ENCODE measurements at regions not wholly inside any gene's neighbourhood (a gene's known extent, or its start where the extent isn't known, plus 50 kb on each side); places are given as distances from the start of the nearest gene placed in this dataset.

DNA sequence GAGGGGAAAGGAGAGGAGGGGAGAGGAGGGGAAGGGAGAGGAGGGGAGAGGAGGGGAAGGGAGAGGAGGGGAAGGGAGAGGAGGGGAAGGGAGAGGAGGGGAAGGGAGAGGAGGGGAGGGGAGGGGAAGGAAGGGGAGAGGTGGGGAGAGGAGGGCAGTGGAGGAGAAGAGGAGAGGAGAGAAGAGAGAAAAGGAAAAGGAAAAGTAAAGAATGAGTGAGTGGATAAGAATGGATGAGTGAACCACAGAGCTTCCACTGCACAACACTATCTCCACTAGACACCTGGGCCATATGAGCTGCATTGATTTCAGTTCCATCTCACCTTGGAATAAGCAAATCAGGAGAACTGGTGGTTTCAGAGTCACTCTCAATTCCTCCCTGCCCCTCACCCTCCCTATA is 204.1 kb upstream of the TOX3 start:
- intact Hi-C loops (cut with DNase I; ENCODE audit: low total_unique reads), result no loop called here
- Histone ChIP-seq H3K36me3 (no peaks in the 10 kb centered on the region), H3K4me3 (no peak overlapping the region), H3K4me1 (no peaks in the 10 kb centered on the region), H3K27me3 (no peaks in the 10 kb centered on the region), H3K27ac (no peak overlapping the region), H3K9me3 (no peaks in the 10 kb centered on the region)
- TF ChIP-seq POLR2AphosphoS5 (IDR thresholded peaks at IDR 0.05) (no peak), POLR2A (IDR thresholded peaks at IDR 0.05) (no peak), EP300 (IDR thresholded peaks at IDR 0.05) (no peak)
- TF ChIP-seq, protein P1, sequence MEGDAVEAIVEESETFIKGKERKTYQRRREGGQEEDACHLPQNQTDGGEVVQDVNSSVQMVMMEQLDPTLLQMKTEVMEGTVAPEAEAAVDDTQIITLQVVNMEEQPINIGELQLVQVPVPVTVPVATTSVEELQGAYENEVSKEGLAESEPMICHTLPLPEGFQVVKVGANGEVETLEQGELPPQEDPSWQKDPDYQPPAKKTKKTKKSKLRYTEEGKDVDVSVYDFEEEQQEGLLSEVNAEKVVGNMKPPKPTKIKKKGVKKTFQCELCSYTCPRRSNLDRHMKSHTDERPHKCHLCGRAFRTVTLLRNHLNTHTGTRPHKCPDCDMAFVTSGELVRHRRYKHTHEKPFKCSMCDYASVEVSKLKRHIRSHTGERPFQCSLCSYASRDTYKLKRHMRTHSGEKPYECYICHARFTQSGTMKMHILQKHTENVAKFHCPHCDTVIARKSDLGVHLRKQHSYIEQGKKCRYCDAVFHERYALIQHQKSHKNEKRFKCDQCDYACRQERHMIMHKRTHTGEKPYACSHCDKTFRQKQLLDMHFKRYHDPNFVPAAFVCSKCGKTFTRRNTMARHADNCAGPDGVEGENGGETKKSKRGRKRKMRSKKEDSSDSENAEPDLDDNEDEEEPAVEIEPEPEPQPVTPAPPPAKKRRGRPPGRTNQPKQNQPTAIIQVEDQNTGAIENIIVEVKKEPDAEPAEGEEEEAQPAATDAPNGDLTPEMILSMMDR (IDR thresholded peaks at IDR 0.05), result no peak
- DNase-seq, result no peak

DNA sequence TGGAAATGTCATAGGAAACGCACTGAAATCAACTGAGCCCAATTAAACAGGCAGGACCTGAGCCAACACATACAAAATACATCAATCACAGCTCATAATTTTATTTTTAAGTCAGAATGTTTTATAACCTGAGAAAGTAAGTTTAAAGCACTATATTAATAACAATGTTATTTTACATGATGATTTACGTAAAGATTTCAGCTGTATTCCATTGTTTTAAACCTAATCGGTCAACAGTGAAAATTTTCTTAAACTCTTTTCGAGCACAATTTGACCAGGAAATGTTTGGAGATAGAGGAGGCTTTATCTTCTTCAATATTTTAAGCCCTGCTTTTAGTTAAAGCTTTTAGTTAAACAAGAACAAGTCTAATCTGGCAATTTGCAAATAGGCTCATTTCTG is 201.8 kb upstream of the TOX3 start:
- no peak for DNase-seq
- Histone ChIP-seq H3K4me3 (no peak overlapping the region), H3K27ac (no peak overlapping the region), H3K4me1 (no peaks in the 10 kb centered on the region), H3K27me3 (no peaks in the 10 kb centered on the region), H3K9me3 (no peaks in the 10 kb centered on the region), H3K36me3 (no peaks in the 10 kb centered on the region)
- TF ChIP-seq POLR2AphosphoS5 (IDR thresholded peaks at IDR 0.05) (no peak), POLR2A (IDR thresholded peaks at IDR 0.05) (no peak), EP300 (IDR thresholded peaks at IDR 0.05) (no peak)
- TF ChIP-seq, protein P1 (IDR thresholded peaks at IDR 0.05), result no peak
- intact Hi-C loops (cut with DNase I; ENCODE audit: low total_unique reads), result no loop called here
- 43 to 67% (median 53%) methylated on average over 4 of the region's 4 CpGs for WGBS, 5 donors

DNA sequence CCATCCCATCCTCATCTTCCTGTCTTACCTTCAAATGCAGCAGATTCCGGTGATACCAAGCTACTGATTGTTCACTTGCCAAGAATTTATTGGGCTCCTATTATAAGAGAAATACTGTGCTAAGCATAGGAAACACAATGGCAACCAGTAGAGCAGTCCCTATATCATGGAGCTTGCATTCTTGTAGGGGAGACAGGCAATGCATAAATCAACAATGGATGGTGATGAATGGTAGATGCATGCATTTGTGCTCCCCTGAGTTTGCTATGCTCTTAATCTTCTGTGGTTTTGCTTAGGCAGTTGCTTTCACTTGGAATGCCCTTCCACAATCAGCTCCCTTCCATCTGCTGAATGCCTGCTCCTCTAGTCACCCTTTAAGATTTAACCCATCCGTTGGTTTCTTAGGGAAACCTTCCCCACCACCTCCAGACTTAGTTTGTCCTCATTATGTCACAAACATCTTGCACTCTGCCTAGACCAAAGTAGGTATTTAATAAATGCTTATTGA is 200.2 kb upstream of the TOX3 start:
- Histone ChIP-seq H3K4me3 (no peak overlapping the region), H3K27ac (no peak overlapping the region), H3K4me1 (no peaks in the 10 kb centered on the region), H3K9me3 (no peaks in the 10 kb centered on the region), H3K36me3 (no peaks in the 10 kb centered on the region), H3K27me3 (no peaks in the 10 kb centered on the region)
- intact Hi-C loops (cut with DNase I; ENCODE audit: low total_unique reads), result no loop called here
- no peak for DNase-seq
- 69 to 81% (median 78%) methylated on average over 2 of the region's 2 CpGs for WGBS, 5 donors
- TF ChIP-seq POLR2AphosphoS5 (IDR thresholded peaks at IDR 0.05), result no peak
- TF ChIP-seq, protein P1 (IDR thresholded peaks at IDR 0.05), result no peak
- TF ChIP-seq POLR2A (IDR thresholded peaks at IDR 0.05), result no peak
- no peak for TF ChIP-seq EP300 (IDR thresholded peaks at IDR 0.05)

DNA sequence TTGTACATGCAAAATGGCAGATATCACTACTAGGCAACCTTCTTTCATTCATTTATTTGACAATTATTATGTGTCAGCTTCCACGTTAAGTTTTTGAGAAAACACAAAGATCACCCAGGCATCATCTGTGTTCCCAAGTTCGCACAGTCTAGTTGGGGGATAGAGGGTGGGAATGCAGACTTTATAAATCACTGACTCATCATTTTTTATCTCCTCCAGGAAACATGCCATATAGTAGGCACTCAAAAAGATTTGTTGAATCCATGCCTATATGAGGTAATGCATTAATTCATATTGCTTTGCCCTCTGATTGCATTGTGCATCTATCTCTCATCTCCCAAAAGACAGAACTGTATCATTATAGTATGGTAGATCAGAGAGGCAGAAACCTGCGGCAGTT is 196.8 kb upstream of the TOX3 start:
- no peaks in the 10 kb centered on the region for H3K36me3 ChIP-seq
- no peak for DNase-seq
- intact Hi-C loops (cut with DNase I; ENCODE audit: low total_unique reads), result no loop called here

More for the DNA sequence above, 196.8 kb upstream of the TOX3 start:
- Histone ChIP-seq H3K4me3 (no peak overlapping the region), H3K4me1 (no peaks in the 10 kb centered on the region), H3K27ac (no peak overlapping the region), H3K9me3 (peaks cover 0 to 2% (median 0%) of the 10 kb centered on the region in 4 donors), H3K27me3 (no peaks in the 10 kb centered on the region)
- WGBS, 5 donors, result 86 to 93% (median 91%) methylated on average over 3 of the region's 3 CpGs
- TF ChIP-seq POLR2AphosphoS5 (IDR thresholded peaks at IDR 0.05) (no peak), POLR2A (IDR thresholded peaks at IDR 0.05) (no peak), EP300 (IDR thresholded peaks at IDR 0.05) (no peak)
- TF ChIP-seq, protein P1 (IDR thresholded peaks at IDR 0.05), result no peak

Measured in stomach (tissue), 8 donors.